ENCODE measurements at regions not wholly inside any gene's neighbourhood (a gene's known extent, or its start where the extent isn't known, plus 50 kb on each side); places are given as distances from the start of the nearest gene placed in this dataset.

GRCh38 chr2:64748147-64748546 lies 94.4 kb upstream of the SERTAD2 start:
- H3K27me3 ChIP-seq (ENCODE audit: insufficient read depth, poor library complexity, severe bottlenecking), result no peaks in the 10 kb centered on the region
- H3K27ac ChIP-seq (ENCODE audit: poor library complexity, severe bottlenecking), result no peak overlapping the region
- no peaks in the 10 kb centered on the region for H3K9me3 ChIP-seq (ENCODE audit: severe bottlenecking)
- peaks cover 39% of the 10 kb centered on the region for H3K4me1 ChIP-seq (ENCODE audit: insufficient read depth, poor library complexity, severe bottlenecking)
- DNase-seq (ENCODE audit: low spot score) (no peak), ATAC-seq (ENCODE audit: low read depth) (no peak)
- H3K4me3 ChIP-seq (ENCODE audit: severe bottlenecking), result no peak overlapping the region
- H3K36me3 ChIP-seq (ENCODE audit: low read depth), result no peaks in the 10 kb centered on the region
- TF ChIP-seq CTCF (IDR thresholded peaks at IDR 0.05; ENCODE audit: poor library complexity, severe bottlenecking), result no peak

- no peak for TF ChIP-seq CTCF (IDR thresholded peaks at IDR 0.05; ENCODE audit: poor library complexity, severe bottlenecking)
- DNase-seq (ENCODE audit: low spot score), result no peak
- Histone ChIP-seq H3K4me3 (ENCODE audit: severe bottlenecking) (no peak overlapping the region), H3K4me1 (ENCODE audit: insufficient read depth, poor library complexity, severe bottlenecking) (peaks cover 43% of the 10 kb centered on the region), H3K36me3 (ENCODE audit: low read depth) (no peaks in the 10 kb centered on the region), H3K27me3 (ENCODE audit: insufficient read depth, poor library complexity, severe bottlenecking) (no peaks in the 10 kb centered on the region), H3K27ac (ENCODE audit: poor library complexity, severe bottlenecking) (peak overlapping the region; percentile 87), H3K9me3 (ENCODE audit: severe bottlenecking) (no peaks in the 10 kb centered on the region)
- no peak for ATAC-seq (ENCODE audit: low read depth)
Observed at GRCh38 chr2:64748561-64748960, 94.8 kb upstream of the SERTAD2 start.

- H3K4me3 ChIP-seq (ENCODE audit: severe bottlenecking), result peak overlapping the region; percentile 46
- H3K27ac ChIP-seq (ENCODE audit: poor library complexity, severe bottlenecking), result peak overlapping the region; percentile 87
- ATAC-seq (ENCODE audit: low read depth) (no peak), DNase-seq (ENCODE audit: low spot score) (no peak)
- H3K4me1 ChIP-seq (ENCODE audit: insufficient read depth, poor library complexity, severe bottlenecking), result peaks cover 40% of the 10 kb centered on the region
- TF ChIP-seq CTCF (IDR thresholded peaks at IDR 0.05; ENCODE audit: poor library complexity, severe bottlenecking), result no peak
- H3K27me3 ChIP-seq (ENCODE audit: insufficient read depth, poor library complexity, severe bottlenecking), result no peaks in the 10 kb centered on the region
- H3K36me3 ChIP-seq (ENCODE audit: low read depth), result no peaks in the 10 kb centered on the region
- no peaks in the 10 kb centered on the region for H3K9me3 ChIP-seq (ENCODE audit: severe bottlenecking)
Observed at GRCh38 chr2:64749446-64749845, 95.7 kb upstream of the SERTAD2 start.

- DNase-seq (ENCODE audit: low spot score) (peak; percentile 67), ATAC-seq (ENCODE audit: low read depth) (no peak)
- peak; percentile 13 for TF ChIP-seq CTCF (IDR thresholded peaks at IDR 0.05; ENCODE audit: poor library complexity, severe bottlenecking)
- peak overlapping the region; percentile 46 for H3K4me3 ChIP-seq (ENCODE audit: severe bottlenecking)
- H3K4me1 ChIP-seq (ENCODE audit: insufficient read depth, poor library complexity, severe bottlenecking), result peaks cover 33% of the 10 kb centered on the region
- no peaks in the 10 kb centered on the region for H3K27me3 ChIP-seq (ENCODE audit: insufficient read depth, poor library complexity, severe bottlenecking)
- H3K36me3 ChIP-seq (ENCODE audit: low read depth), result no peaks in the 10 kb centered on the region
- H3K9me3 ChIP-seq (ENCODE audit: severe bottlenecking), result no peaks in the 10 kb centered on the region
- H3K27ac ChIP-seq (ENCODE audit: poor library complexity, severe bottlenecking), result peak overlapping the region; percentile 87
Observed at GRCh38 chr2:64750001-64750816, 96.5 kb upstream of the SERTAD2 start.

GRCh38 chr2:64750817-64751285 lies 97.1 kb upstream of the SERTAD2 start:
- Histone ChIP-seq H3K27ac (ENCODE audit: poor library complexity, severe bottlenecking) (peak overlapping the region; percentile 87), H3K4me1 (ENCODE audit: insufficient read depth, poor library complexity, severe bottlenecking) (peaks cover 26% of the 10 kb centered on the region), H3K9me3 (ENCODE audit: severe bottlenecking) (no peaks in the 10 kb centered on the region), H3K4me3 (ENCODE audit: severe bottlenecking) (peak overlapping the region; percentile 46), H3K36me3 (ENCODE audit: low read depth) (no peaks in the 10 kb centered on the region), H3K27me3 (ENCODE audit: insufficient read depth, poor library complexity, severe bottlenecking) (no peaks in the 10 kb centered on the region)
- ATAC-seq (ENCODE audit: low read depth), result peak; percentile 89
- peak; percentile 6 for TF ChIP-seq CTCF (IDR thresholded peaks at IDR 0.05; ENCODE audit: poor library complexity, severe bottlenecking)
- peak; percentile 98 for DNase-seq (ENCODE audit: low spot score)
